Keratinocyte (primary cell): ENCODE measurements at regions not wholly inside any gene's neighbourhood (a gene's known extent, or its start where the extent isn't known, plus 50 kb on each side); places are given as distances from the start of the nearest gene placed in this dataset.

Experiments
- DNase-seq: peaks from one replicate; pipeline ENCODE4 v3.0.0-alpha.2; 2011; ENCODE audit warnings: low read depth, missing footprints, low spot score
- FAIRE-seq: peaks from 2 replicates; lab custom pipeline; 2011; peaks lifted over from hg19 to GRCh38; lab: Jason Lieb, UNC
- H2AFZ ChIP-seq: 2 replicates; pipeline ENCODE4 v1.6.0; 2012; ENCODE audit warnings: low read length, control low read depth, inconsistent platforms; ENCODE audit not compliant: control insufficient read depth
- H3K27ac ChIP-seq: 2 replicates; pipeline ENCODE4 v1.5.1; 2011; ENCODE audit warnings: low read length; ENCODE audit not compliant: control insufficient read depth, insufficient read depth
- H3K27me3 ChIP-seq: 3 replicates; pipeline ENCODE4 v1.6.0; 2011; ENCODE audit warnings: low read length; ENCODE audit not compliant: control insufficient read depth, insufficient read depth; ENCODE audit errors: extremely low read depth
- H3K36me3 ChIP-seq, 2 experiments: 2 replicates in 1 of 2; 3 replicates in 1 of 2; pipeline ENCODE4 v1.5.1; 2011; ENCODE audit warnings: low read length in 2 of 2, mild to moderate bottlenecking in 1 of 2; ENCODE audit not compliant: control insufficient read depth in 2 of 2, insufficient read depth in 2 of 2; ENCODE audit errors: extremely low read depth in 1 of 2
- H3K4me1 ChIP-seq: 3 replicates; pipeline ENCODE4 v1.5.1; 2011; ENCODE audit warnings: low read length; ENCODE audit not compliant: control insufficient read depth, insufficient read depth; ENCODE audit errors: extremely low read depth
- H3K4me2 ChIP-seq: 3 replicates; pipeline ENCODE4 v1.6.0; 2011; ENCODE audit warnings: low read depth, low read length; ENCODE audit not compliant: control insufficient read depth, insufficient read depth; ENCODE audit errors: extremely low read depth
- H3K4me3 ChIP-seq, 3 experiments: fragments of 200-600 bp in 1 of 3; sonication (generic) in 1 of 3; 2 replicates in 2 of 3; 3 replicates in 1 of 3; pipeline ENCODE4 v1.5.1; 2011 to 2016; ENCODE audit warnings: low read length in 3 of 3, mild to moderate bottlenecking in 3 of 3, control low read depth in 2 of 3, inconsistent platforms in 1 of 3, low read depth in 1 of 3, mixed read lengths in 1 of 3, mixed run types in 1 of 3, moderate library complexity in 1 of 3; ENCODE audit not compliant: control insufficient read depth in 2 of 3, insufficient read depth in 2 of 3; ENCODE audit errors: extremely low read depth in 1 of 3
- H3K79me2 ChIP-seq: 2 replicates; pipeline ENCODE4 v1.6.0; 2012; ENCODE audit warnings: low read length; ENCODE audit not compliant: control insufficient read depth, insufficient read depth
- H3K9ac ChIP-seq: 3 replicates; pipeline ENCODE4 v1.6.0; 2011; ENCODE audit warnings: low read length; ENCODE audit not compliant: control insufficient read depth, insufficient read depth; ENCODE audit errors: extremely low read depth
- H3K9me1 ChIP-seq: 3 replicates; pipeline ENCODE4 v1.6.0; 2011; ENCODE audit warnings: low read length; ENCODE audit not compliant: control insufficient read depth, insufficient read depth; ENCODE audit errors: extremely low read depth
- H3K9me3 ChIP-seq: 2 replicates; pipeline ENCODE4 v1.5.1; 2012; ENCODE audit warnings: low read depth, low read length; ENCODE audit not compliant: control insufficient read depth
- H4K20me1 ChIP-seq: 3 replicates; pipeline ENCODE4 v1.6.0; 2011; ENCODE audit warnings: low read length; ENCODE audit not compliant: control insufficient read depth, insufficient read depth; ENCODE audit errors: extremely low read depth
- EZH2 ChIP-seq: IDR thresholded peaks from one replicate; pipeline ENCODE4 v1.6.1; 2012; ENCODE audit warnings: inconsistent platforms, mild to moderate bottlenecking, low read length, moderate library complexity
- dilution Hi-C: fragments of 300-500 bp; cut with MboI; formaldehyde crosslinking; loops from one replicate; pipeline ENCODE4 v1.7.0; 2020; ENCODE audit warnings: low sequenced_read_pairs; ENCODE audit not compliant: extremely low pct_ligation_motif_present
- TF ChIP-seq, protein P1 (sequence below), 3 experiments: IDR thresholded peaks in 1 of 3; conservative IDR thresholded peaks in 1 of 3; optimal IDR thresholded peaks in 1 of 3; 2 replicates in 2 of 3; 3 replicates in 1 of 3; pipeline versions ENCODE3 to v1.5.1; 2011; ENCODE audit warnings: low read length in 3 of 3, mild to moderate bottlenecking in 3 of 3, moderate library complexity in 2 of 3, control low read depth in 1 of 3, inconsistent platforms in 1 of 3; ENCODE audit not compliant: insufficient read depth in 2 of 3; ENCODE audit errors: extremely low read depth in 1 of 3

DNA sequence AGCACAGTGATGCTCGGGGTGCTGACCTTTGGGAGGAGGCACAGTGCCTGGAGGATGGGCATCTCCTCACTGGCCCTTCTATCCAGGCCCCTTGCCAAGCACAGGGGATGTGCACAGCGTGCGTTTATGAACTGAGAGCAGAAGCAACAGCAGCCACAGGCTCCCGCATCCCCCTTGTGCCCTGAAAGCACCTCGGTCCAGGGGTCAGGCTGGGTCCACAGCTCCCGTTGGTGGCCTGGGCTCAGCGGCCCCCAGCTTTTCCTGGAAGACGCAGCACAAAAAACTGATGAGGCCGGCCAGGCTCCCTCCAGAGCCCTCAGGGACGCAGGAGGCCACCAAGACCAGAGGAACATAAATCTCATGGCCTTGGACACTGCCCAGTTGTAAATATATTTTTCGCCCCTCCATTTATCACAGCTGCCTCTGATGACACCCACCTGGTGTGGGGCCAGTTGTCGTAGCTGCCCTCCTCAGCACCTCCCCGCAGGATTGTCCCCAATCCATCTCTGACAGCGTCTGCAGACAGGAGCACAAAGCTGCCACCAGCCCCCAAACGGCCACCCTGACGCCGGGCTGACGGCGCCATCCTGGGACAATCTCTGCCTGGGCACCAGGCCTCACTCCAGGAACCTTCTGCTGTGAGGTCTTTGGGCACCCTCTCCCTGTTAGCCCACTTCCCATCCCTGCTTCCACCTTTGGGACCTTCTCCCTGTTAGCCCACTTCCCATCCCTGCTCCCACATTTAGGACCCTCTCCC lies 203.1 kb downstream of the BRD1 start:
- H3K4me1 ChIP-seq: no peaks in the 10 kb centered on the region
- H3K4me2 ChIP-seq: no peak overlapping the region
- dilution Hi-C loops: no loop called here
- no peak overlapping the region for H2AFZ ChIP-seq
- H3K36me3 ChIP-seq: no peaks in the 10 kb centered on the region
- H3K9me3 ChIP-seq: peaks cover 5% of the 10 kb centered on the region
- H3K79me2 ChIP-seq: no peaks in the 10 kb centered on the region
- DNase-seq: no peak
- no peaks in the 10 kb centered on the region for H3K27me3 ChIP-seq
- no peak overlapping the region for H3K9ac ChIP-seq
- no peaks in the 10 kb centered on the region for H4K20me1 ChIP-seq
- no peak overlapping the region for H3K4me3 ChIP-seq
- TF ChIP-seq EZH2: no peak
- TF ChIP-seq, protein P1, sequence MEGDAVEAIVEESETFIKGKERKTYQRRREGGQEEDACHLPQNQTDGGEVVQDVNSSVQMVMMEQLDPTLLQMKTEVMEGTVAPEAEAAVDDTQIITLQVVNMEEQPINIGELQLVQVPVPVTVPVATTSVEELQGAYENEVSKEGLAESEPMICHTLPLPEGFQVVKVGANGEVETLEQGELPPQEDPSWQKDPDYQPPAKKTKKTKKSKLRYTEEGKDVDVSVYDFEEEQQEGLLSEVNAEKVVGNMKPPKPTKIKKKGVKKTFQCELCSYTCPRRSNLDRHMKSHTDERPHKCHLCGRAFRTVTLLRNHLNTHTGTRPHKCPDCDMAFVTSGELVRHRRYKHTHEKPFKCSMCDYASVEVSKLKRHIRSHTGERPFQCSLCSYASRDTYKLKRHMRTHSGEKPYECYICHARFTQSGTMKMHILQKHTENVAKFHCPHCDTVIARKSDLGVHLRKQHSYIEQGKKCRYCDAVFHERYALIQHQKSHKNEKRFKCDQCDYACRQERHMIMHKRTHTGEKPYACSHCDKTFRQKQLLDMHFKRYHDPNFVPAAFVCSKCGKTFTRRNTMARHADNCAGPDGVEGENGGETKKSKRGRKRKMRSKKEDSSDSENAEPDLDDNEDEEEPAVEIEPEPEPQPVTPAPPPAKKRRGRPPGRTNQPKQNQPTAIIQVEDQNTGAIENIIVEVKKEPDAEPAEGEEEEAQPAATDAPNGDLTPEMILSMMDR (optimal IDR thresholded peaks at IDR 0.05 in 1 of 3, IDR thresholded peaks at IDR 0.05 in 1 of 3, conservative IDR thresholded peaks at IDR 0.05 in 1 of 3; ENCODE audit: extremely low read depth in 1 of 3, insufficient read depth in 2 of 3, low read length in 3 of 3): no peak
- H3K27ac ChIP-seq: no peak overlapping the region
- no peak for FAIRE-seq
- no peaks in the 10 kb centered on the region for H3K9me1 ChIP-seq

- Histone ChIP-seq H3K4me1 (no peaks in the 10 kb centered on the region), H3K27ac (no peak overlapping the region), H3K9me3 (peaks cover 7% of the 10 kb centered on the region), H2AFZ (no peak overlapping the region), H3K4me3 (no peak overlapping the region), H3K4me2 (no peak overlapping the region), H3K9me1 (no peaks in the 10 kb centered on the region), H3K9ac (no peak overlapping the region), H3K27me3 (no peaks in the 10 kb centered on the region), H3K36me3 (no peaks in the 10 kb centered on the region), H4K20me1 (no peaks in the 10 kb centered on the region), H3K79me2 (no peaks in the 10 kb centered on the region)
- DNase-seq: no peak
- TF ChIP-seq, protein P1 (optimal IDR thresholded peaks at IDR 0.05 in 1 of 3, IDR thresholded peaks at IDR 0.05 in 1 of 3, conservative IDR thresholded peaks at IDR 0.05 in 1 of 3; ENCODE audit: extremely low read depth in 1 of 3, insufficient read depth in 2 of 3, low read length in 3 of 3): no peak
- no peak for TF ChIP-seq EZH2
- no peak for FAIRE-seq
- dilution Hi-C loops: no loop called here
Observed at GRCh38 chr22:49623715-49624114, 204.0 kb downstream of the BRD1 start.
